Immature natural killer cell (primary cell): ENCODE measurements at regions not wholly inside any gene's neighbourhood (a gene's known extent, or its start where the extent isn't known, plus 50 kb on each side); places are given as distances from the start of the nearest gene placed in this dataset.
"Not testable (repeated sequence)": the region's sequence is repeated elsewhere in the genome, so short reads cannot be mapped to it uniquely, and the experiment has no call there.

Experiments used
- DNase-seq, 3 donors: peaks; one replicate each; pipeline ENCODE4 v3.0.0; 2022; ENCODE audit warnings: mixed read lengths in 1 of 3
- H3K27ac Mint-ChIP-seq, 6 donors: one replicate each; pipeline ENCODE4 v1.8.0; 2020; ENCODE audit warnings: mixed read lengths in 6 of 6, mild to moderate bottlenecking in 5 of 6, inconsistent platforms in 4 of 6, moderate library complexity in 3 of 6
- H3K27me3 Mint-ChIP-seq, 3 donors: one replicate each; pipeline ENCODE4 v1.8.0; 2020 to 2021; ENCODE audit warnings: low read depth in 3 of 3, mild to moderate bottlenecking in 3 of 3, mixed read lengths in 3 of 3, moderate library complexity in 3 of 3, inconsistent platforms in 1 of 3
- H3K36me3 Mint-ChIP-seq, 3 donors: one replicate each; pipeline ENCODE4 v1.8.0; 2020; ENCODE audit warnings: mixed read lengths in 3 of 3, inconsistent platforms in 2 of 3, mild to moderate bottlenecking in 2 of 3
- H3K4me1 Mint-ChIP-seq, 2 donors: one replicate each; pipeline ENCODE4 v1.8.0; 2020; ENCODE audit warnings: inconsistent platforms in 2 of 2, mild to moderate bottlenecking in 2 of 2, mixed read lengths in 2 of 2, moderate library complexity in 1 of 2
- H3K4me3 Mint-ChIP-seq, 5 donors: one replicate each; pipeline ENCODE4 v1.8.0; 2020; ENCODE audit warnings: mild to moderate bottlenecking in 5 of 5, mixed read lengths in 5 of 5, inconsistent platforms in 3 of 5, moderate library complexity in 3 of 5
- H3K9me3 Mint-ChIP-seq, 6 donors: one replicate each; pipeline ENCODE4 v1.8.0; 2020; ENCODE audit warnings: mild to moderate bottlenecking in 6 of 6, mixed read lengths in 6 of 6, inconsistent platforms in 4 of 6, moderate library complexity in 3 of 6

- H3K9me3 Mint-ChIP-seq = peaks cover 0 to 4% (median under 1%) of the 10 kb centered on the region in 6 donors
- H3K36me3 Mint-ChIP-seq = no peaks in the 10 kb centered on the region
- peaks cover 0 to 3% of the 10 kb centered on the region in 2 donors for H3K4me1 Mint-ChIP-seq
- H3K4me3 Mint-ChIP-seq = no peak overlapping the region
- no peak overlapping the region for H3K27ac Mint-ChIP-seq
- DNase-seq = no peak
- H3K27me3 Mint-ChIP-seq = peaks cover 2 to 5% (median 3%) of the 10 kb centered on the region in 3 donors
Observed at GRCh38 chr1:121483961-121484424, 299.2 kb downstream of the SRGAP2C start.

DNA sequence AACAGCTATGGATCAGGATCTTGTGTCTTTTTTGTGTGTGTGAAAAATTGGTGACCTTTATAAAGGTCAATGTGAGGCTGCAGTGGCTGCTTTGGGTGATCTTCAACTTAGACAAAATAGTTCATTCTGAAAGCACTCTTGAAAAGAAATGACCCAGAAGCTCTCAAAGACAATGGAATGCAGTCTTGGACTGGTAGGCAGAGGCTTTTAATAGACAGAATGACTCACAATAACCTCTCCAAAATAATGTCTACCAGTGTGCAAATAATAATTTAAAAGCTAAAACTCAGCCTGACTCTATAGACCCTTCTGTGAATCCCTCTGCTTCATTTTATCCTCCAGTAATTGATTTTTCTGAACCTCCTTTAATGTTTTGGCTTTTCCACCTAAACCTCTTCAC is 310.0 kb downstream of the SRGAP2C start:
- not testable (repeated sequence) for H3K36me3 Mint-ChIP-seq, H3K9me3 Mint-ChIP-seq, H3K27ac Mint-ChIP-seq, H3K27me3 Mint-ChIP-seq, DNase-seq, H3K4me1 Mint-ChIP-seq, H3K4me3 Mint-ChIP-seq

DNA sequence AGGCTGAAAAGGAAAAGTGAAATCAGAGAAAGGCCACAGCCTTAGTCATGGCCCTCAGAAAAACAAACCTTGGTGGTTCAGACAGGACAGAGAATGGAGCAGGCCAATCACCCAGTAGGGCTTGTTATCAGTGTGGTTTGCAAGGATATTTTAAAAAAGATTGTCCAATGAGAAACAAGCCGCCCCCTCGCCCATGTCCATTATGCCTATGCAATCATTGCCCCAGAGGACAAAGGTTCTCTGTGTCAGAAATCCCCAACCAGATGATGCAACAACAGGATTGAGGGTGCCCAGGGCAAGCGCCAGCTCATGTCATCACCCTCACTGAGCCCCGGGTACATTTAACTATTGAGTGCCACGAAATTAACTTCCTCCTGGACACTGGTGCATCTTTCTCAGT is 326.7 kb downstream of the SRGAP2C start:
- not testable (repeated sequence) for H3K4me3 Mint-ChIP-seq, H3K27me3 Mint-ChIP-seq, H3K27ac Mint-ChIP-seq, DNase-seq
- Mint-ChIP-seq H3K36me3 (peaks cover 3 to 14% (median 8%) of the 10 kb centered on the region in 3 donors), H3K9me3 (peaks cover 0 to 19% (median 12%) of the 10 kb centered on the region in 6 donors), H3K4me1 (peaks cover 7 to 25% of the 10 kb centered on the region in 2 donors)

GRCh38 chr1:121511876-121512275 is 327.1 kb downstream of the SRGAP2C start:
- H3K36me3 Mint-ChIP-seq = peaks cover 3 to 14% (median 8%) of the 10 kb centered on the region in 3 donors
- H3K4me3 Mint-ChIP-seq, H3K27ac Mint-ChIP-seq, DNase-seq, H3K27me3 Mint-ChIP-seq: not testable (repeated sequence)
- H3K4me1 Mint-ChIP-seq = peaks cover 11 to 29% of the 10 kb centered on the region in 2 donors
- peaks cover 0 to 19% (median 12%) of the 10 kb centered on the region in 6 donors for H3K9me3 Mint-ChIP-seq

- peaks cover 0 to 3% (median under 1%) of the 10 kb centered on the region in 6 donors for H3K9me3 Mint-ChIP-seq
- no peak for DNase-seq
- H3K27ac Mint-ChIP-seq = peak overlapping the region in 1 of 6 donors; percentile 51
- H3K27me3 Mint-ChIP-seq = peaks cover 0 to 14% (median 4%) of the 10 kb centered on the region in 3 donors
- no peak overlapping the region for H3K4me3 Mint-ChIP-seq
- H3K4me1 Mint-ChIP-seq = peaks cover 35 to 60% of the 10 kb centered on the region in 2 donors
- no peaks in the 10 kb centered on the region for H3K36me3 Mint-ChIP-seq
Observed at GRCh38 chr1:121515235-121515634, 330.5 kb downstream of the SRGAP2C start.

- H3K4me3 Mint-ChIP-seq = peak overlapping the region; percentile 68 to 84 (median 79)
- peaks cover 35 to 60% of the 10 kb centered on the region in 2 donors for H3K4me1 Mint-ChIP-seq
- no peaks in the 10 kb centered on the region for H3K9me3 Mint-ChIP-seq
- H3K27ac Mint-ChIP-seq = peak overlapping the region; percentile 74 to 96 (median 91)
- peaks cover 0 to 14% (median 5%) of the 10 kb centered on the region in 3 donors for H3K27me3 Mint-ChIP-seq
- no peaks in the 10 kb centered on the region for H3K36me3 Mint-ChIP-seq
- peak; percentile 48 to 62 (median 52) for DNase-seq
Observed at GRCh38 chr1:121516234-121516967, 331.6 kb downstream of the SRGAP2C start.

GRCh38 chr1:121517586-121518230 is 332.9 kb downstream of the SRGAP2C start:
- H3K9me3 Mint-ChIP-seq = no peaks in the 10 kb centered on the region

GRCh38 chr1:121518726-121519041 is 333.9 kb downstream of the SRGAP2C start:
- no peak for DNase-seq
- Mint-ChIP-seq H3K9me3 (no peaks in the 10 kb centered on the region), H3K4me3 (peak overlapping the region; percentile 71 to 90 (median 86)), H3K27ac (peak overlapping the region in 5 of 6 donors; percentile 51 to 80 (median 68)), H3K4me1 (peaks cover 35 to 51% of the 10 kb centered on the region in 2 donors), H3K36me3 (no peaks in the 10 kb centered on the region), H3K27me3 (peaks cover under 1 to 11% (median 5%) of the 10 kb centered on the region in 3 donors)

More at GRCh38 chr1:121517586-121518230, 332.9 kb downstream of the SRGAP2C start:
- H3K36me3 Mint-ChIP-seq = no peaks in the 10 kb centered on the region
- H3K27me3 Mint-ChIP-seq = peaks cover 0 to 11% (median 5%) of the 10 kb centered on the region in 3 donors
- H3K27ac Mint-ChIP-seq = peak overlapping the region in 1 of 6 donors; percentile 88
- peak overlapping the region in 4 of 5 donors; percentile 71 to 90 (median 82) for H3K4me3 Mint-ChIP-seq
- DNase-seq = no peak
- H3K4me1 Mint-ChIP-seq = peaks cover 35 to 51% of the 10 kb centered on the region in 2 donors

DNA sequence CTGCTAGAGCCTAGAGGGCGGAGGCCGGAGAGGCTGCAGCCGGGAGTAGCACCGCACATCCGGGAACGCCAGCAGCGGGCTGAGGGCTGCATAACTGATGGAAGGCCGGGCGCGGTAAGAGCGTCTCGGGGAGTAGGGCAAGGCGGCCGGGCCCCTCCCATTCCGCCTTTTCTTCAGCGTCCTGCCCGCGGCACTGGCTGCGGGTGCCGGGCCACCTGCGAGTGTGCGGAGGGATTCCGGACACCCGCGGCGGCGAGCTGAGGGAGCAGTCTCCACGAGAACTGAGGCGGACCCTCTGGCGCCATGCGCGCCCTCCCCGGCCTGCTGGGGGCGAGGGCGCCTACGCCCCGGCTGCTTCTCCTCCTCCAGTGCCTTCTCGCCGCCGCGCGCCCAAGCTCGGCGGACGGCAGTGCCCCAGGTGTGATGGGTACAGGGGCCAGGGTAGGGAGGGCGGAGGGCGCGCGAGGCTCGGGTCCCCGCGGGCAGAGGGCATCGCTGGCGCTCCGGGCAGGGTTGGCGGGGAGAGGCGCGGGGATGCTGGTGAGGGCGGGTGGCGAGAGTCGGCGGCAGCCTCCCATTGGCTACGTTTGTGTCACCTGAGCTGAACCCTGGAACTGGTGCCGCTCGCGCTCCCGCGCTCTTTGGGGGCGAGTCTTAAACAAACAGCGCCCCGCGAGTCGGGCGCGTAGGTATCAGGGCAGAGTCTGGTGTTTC is 334.4 kb downstream of the SRGAP2C start:
- no peaks in the 10 kb centered on the region for H3K9me3 Mint-ChIP-seq
- peaks cover 35 to 51% of the 10 kb centered on the region in 2 donors for H3K4me1 Mint-ChIP-seq
- peaks cover 2 to 11% (median 5%) of the 10 kb centered on the region in 3 donors for H3K27me3 Mint-ChIP-seq
- peak; percentile 62 to 71 (median 67) for DNase-seq
- no peaks in the 10 kb centered on the region for H3K36me3 Mint-ChIP-seq
- peak overlapping the region; percentile 51 to 80 (median 72) for H3K27ac Mint-ChIP-seq
- peak overlapping the region; percentile 71 to 90 (median 86) for H3K4me3 Mint-ChIP-seq

DNA sequence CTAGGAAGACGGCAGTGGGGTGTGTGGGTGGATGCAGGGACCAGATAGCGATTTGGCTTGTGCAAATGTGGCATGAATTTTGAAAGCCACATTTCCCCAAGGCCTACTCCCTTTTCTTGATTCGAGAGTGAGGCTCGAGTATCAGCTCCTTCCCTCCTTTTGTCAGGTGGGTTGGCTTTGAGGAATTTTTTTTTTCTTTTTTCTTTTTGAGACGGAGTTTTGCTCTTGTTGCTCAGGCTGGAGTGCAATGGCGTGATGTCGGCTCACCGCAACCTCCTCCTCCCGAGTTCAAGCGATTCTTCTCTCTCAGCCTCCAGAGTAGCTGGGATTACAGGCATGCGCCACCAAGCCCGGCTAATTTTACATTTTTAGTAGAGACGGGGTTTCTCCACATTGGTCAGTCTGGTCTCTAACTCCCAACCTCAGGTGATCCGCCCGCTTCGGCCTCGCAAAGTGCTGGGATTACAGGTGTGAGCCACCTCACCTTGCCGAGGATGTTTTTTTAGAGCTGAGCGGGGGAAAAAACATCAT is 335.0 kb downstream of the SRGAP2C start:
- Mint-ChIP-seq H3K4me1 (peaks cover 35 to 51% of the 10 kb centered on the region in 2 donors), H3K27me3 (peaks cover 2 to 11% (median 5%) of the 10 kb centered on the region in 3 donors), H3K4me3 (peak overlapping the region; percentile 71 to 90 (median 86)), H3K27ac (peak overlapping the region in 5 of 6 donors; percentile 46 to 75 (median 70))
- not testable (repeated sequence) for H3K36me3 Mint-ChIP-seq, H3K9me3 Mint-ChIP-seq, DNase-seq

- no peak for DNase-seq
- Mint-ChIP-seq H3K4me1 (peaks cover 21 to 28% of the 10 kb centered on the region in 2 donors), H3K27me3 (peaks cover 2 to 6% (median 3%) of the 10 kb centered on the region in 3 donors), H3K36me3 (no peaks in the 10 kb centered on the region), H3K9me3 (no peaks in the 10 kb centered on the region), H3K27ac (no peak overlapping the region), H3K4me3 (peak overlapping the region in 1 of 5 donors; percentile 4)
Observed at GRCh38 chr1:121522061-121522759, 337.4 kb downstream of the SRGAP2C start.

- not testable (repeated sequence) for H3K4me3 Mint-ChIP-seq, H3K9me3 Mint-ChIP-seq, DNase-seq, H3K27me3 Mint-ChIP-seq, H3K36me3 Mint-ChIP-seq, H3K27ac Mint-ChIP-seq
- H3K4me1 Mint-ChIP-seq = peaks cover 14 to 19% of the 10 kb centered on the region in 2 donors
Observed at GRCh38 chr1:121523112-121523511, 338.3 kb downstream of the SRGAP2C start.

- no peak overlapping the region for H3K27ac Mint-ChIP-seq
- H3K4me1 Mint-ChIP-seq = no peaks in the 10 kb centered on the region
- H3K27me3 Mint-ChIP-seq = peaks cover 1 to 2% (median 2%) of the 10 kb centered on the region in 3 donors
- no peaks in the 10 kb centered on the region for H3K9me3 Mint-ChIP-seq
- no peak for DNase-seq
- H3K4me3 Mint-ChIP-seq = no peak overlapping the region
- no peaks in the 10 kb centered on the region for H3K36me3 Mint-ChIP-seq
Observed at GRCh38 chr1:121525355-121525754, 340.6 kb downstream of the SRGAP2C start.
